NT2/D1 (cell line): ENCODE measurements at regions not wholly inside any gene's neighbourhood (a gene's known extent, or its start where the extent isn't known, plus 50 kb on each side); places are given as distances from the start of the nearest gene placed in this dataset.

Experiments used
- DNase-seq: peaks from one replicate; pipeline ENCODE4 v3.0.0-alpha.2; 2011; ENCODE audit warnings: low read depth, low spot score
- H3K27me3 ChIP-seq: 2 replicates; pipeline ENCODE4 v1.6.0; 2011; ENCODE audit warnings: mild to moderate bottlenecking; ENCODE audit not compliant: insufficient read length, insufficient read depth
- H3K36me3 ChIP-seq: 2 replicates; pipeline ENCODE4 v1.6.1; 2011; ENCODE audit warnings: mild to moderate bottlenecking, low read length, mixed read lengths; ENCODE audit not compliant: insufficient read depth, insufficient read length
- H3K4me1 ChIP-seq: 2 replicates; pipeline ENCODE4 v1.5.1; 2011; ENCODE audit not compliant: insufficient read depth, insufficient read length
- H3K4me3 ChIP-seq: 2 replicates; pipeline ENCODE4 v1.5.1; 2011; ENCODE audit warnings: low read depth; ENCODE audit not compliant: insufficient read length
- H3K9ac ChIP-seq: 2 replicates; pipeline ENCODE4 v1.6.0; 2011; ENCODE audit warnings: low read depth; ENCODE audit not compliant: insufficient read length
- H3K9me3 ChIP-seq: 2 replicates; pipeline ENCODE4 v1.5.1; 2011; ENCODE audit warnings: mild to moderate bottlenecking, low read length; ENCODE audit not compliant: insufficient read depth
- SUZ12 ChIP-seq: IDR thresholded peaks from 2 replicates; pipeline ENCODE4 v1.6.1; 2011; ENCODE audit not compliant: insufficient read length, insufficient read depth; ENCODE audit errors: extremely low read depth
- YY1 ChIP-seq: IDR thresholded peaks from 2 replicates; pipeline ENCODE4 v1.6.1; 2011; ENCODE audit not compliant: insufficient read length, insufficient read depth
- ZNF274 ChIP-seq: IDR thresholded peaks from 2 replicates; pipeline ENCODE4 v1.6.1; 2011; ENCODE audit warnings: mild to moderate bottlenecking, low read depth, low read length

GRCh38 chr10:113301342-113301984, 251.4 kb upstream of the HABP2 start:
- no peak for DNase-seq
- Histone ChIP-seq H3K9me3 (no peaks in the 10 kb centered on the region), H3K27me3 (no peaks in the 10 kb centered on the region), H3K36me3 (no peaks in the 10 kb centered on the region), H3K4me3 (no peak overlapping the region), H3K4me1 (no peaks in the 10 kb centered on the region), H3K9ac (no peak overlapping the region)
- no peak for TF ChIP-seq YY1
- TF ChIP-seq SUZ12, result no peak
- TF ChIP-seq ZNF274, result no peak

GRCh38 chr10:113302062-113302461, 250.8 kb upstream of the HABP2 start:
- no peaks in the 10 kb centered on the region for H3K4me1 ChIP-seq
- no peak overlapping the region for H3K9ac ChIP-seq
- no peaks in the 10 kb centered on the region for H3K9me3 ChIP-seq
- no peak for DNase-seq
- TF ChIP-seq YY1, result no peak
- TF ChIP-seq SUZ12, result no peak
- TF ChIP-seq ZNF274, result no peak
- no peak overlapping the region for H3K4me3 ChIP-seq
- no peaks in the 10 kb centered on the region for H3K36me3 ChIP-seq
- no peaks in the 10 kb centered on the region for H3K27me3 ChIP-seq

GRCh38 chr10:113303544-113304146, 249.2 kb upstream of the HABP2 start:
- Histone ChIP-seq H3K36me3 (no peaks in the 10 kb centered on the region), H3K4me1 (no peaks in the 10 kb centered on the region), H3K9ac (no peak overlapping the region), H3K9me3 (no peaks in the 10 kb centered on the region), H3K4me3 (no peak overlapping the region), H3K27me3 (no peaks in the 10 kb centered on the region)
- no peak for TF ChIP-seq YY1
- no peak for TF ChIP-seq SUZ12
- TF ChIP-seq ZNF274, result no peak
- DNase-seq, result no peak

GRCh38 chr10:113304726-113305125, 248.1 kb upstream of the HABP2 start:
- H3K36me3 ChIP-seq, result no peaks in the 10 kb centered on the region
- H3K4me3 ChIP-seq, result no peak overlapping the region
- DNase-seq, result no peak
- no peaks in the 10 kb centered on the region for H3K27me3 ChIP-seq
- H3K4me1 ChIP-seq, result no peaks in the 10 kb centered on the region
- no peak for TF ChIP-seq ZNF274
- no peak for TF ChIP-seq YY1
- TF ChIP-seq SUZ12, result no peak
- no peaks in the 10 kb centered on the region for H3K9me3 ChIP-seq
- H3K9ac ChIP-seq, result no peak overlapping the region

- H3K4me1 ChIP-seq, result no peaks in the 10 kb centered on the region
- no peak for DNase-seq
- H3K36me3 ChIP-seq, result no peaks in the 10 kb centered on the region
- no peak overlapping the region for H3K9ac ChIP-seq
- no peaks in the 10 kb centered on the region for H3K27me3 ChIP-seq
- no peaks in the 10 kb centered on the region for H3K9me3 ChIP-seq
- TF ChIP-seq ZNF274 (no peak), YY1 (no peak), SUZ12 (no peak)
- no peak overlapping the region for H3K4me3 ChIP-seq
These were observed 247.0 kb upstream of the HABP2 start for GRCh38 chr10:113305871-113306270.

GRCh38 chr10:113309791-113310190, 243.1 kb upstream of the HABP2 start:
- no peak overlapping the region for H3K4me3 ChIP-seq
- DNase-seq, result no peak
- TF ChIP-seq SUZ12 (no peak), YY1 (no peak), ZNF274 (no peak)
- no peaks in the 10 kb centered on the region for H3K27me3 ChIP-seq
- no peaks in the 10 kb centered on the region for H3K36me3 ChIP-seq
- H3K4me1 ChIP-seq, result no peaks in the 10 kb centered on the region
- H3K9me3 ChIP-seq, result 0 out of 2 replicates have a peak, but pooled peaks cover 5% of the 10 kb centered on the region
- no peak overlapping the region for H3K9ac ChIP-seq

GRCh38 chr10:113310347-113310746, 242.5 kb upstream of the HABP2 start:
- TF ChIP-seq SUZ12, result no peak
- no peak for TF ChIP-seq YY1
- no peak for TF ChIP-seq ZNF274
- Histone ChIP-seq H3K36me3 (no peaks in the 10 kb centered on the region), H3K9ac (no peak overlapping the region), H3K27me3 (no peaks in the 10 kb centered on the region), H3K4me3 (no peak overlapping the region), H3K4me1 (no peaks in the 10 kb centered on the region), H3K9me3 (0 out of 2 replicates have a peak, but pooled peaks cover 5% of the 10 kb centered on the region)
- DNase-seq, result no peak
